ENCODE measurements at regions not wholly inside any gene's neighbourhood (a gene's known extent, or its start where the extent isn't known, plus 50 kb on each side); places are given as distances from the start of the nearest gene placed in this dataset.

DNA sequence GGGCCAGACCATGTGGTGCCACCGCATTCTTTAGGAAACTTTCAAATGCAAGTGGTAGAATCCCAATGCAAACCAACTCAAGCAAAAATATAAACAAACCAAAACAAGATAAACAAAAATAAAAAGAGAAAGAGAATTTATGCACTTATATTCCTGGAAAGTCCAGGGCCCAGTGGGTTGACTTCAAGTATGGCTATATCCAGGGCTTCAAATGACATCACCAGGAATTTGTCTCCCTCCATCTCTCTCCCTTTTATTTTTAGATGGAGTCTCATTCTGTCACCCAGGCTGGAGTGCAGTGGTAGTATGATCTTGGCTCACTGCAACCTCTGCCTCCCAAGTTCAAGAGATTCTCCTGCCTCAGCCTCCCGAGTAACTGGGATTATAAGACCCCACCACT is 56.1 kb upstream of the PNRC1 start:
- no peak overlapping the region for H3K18ac ChIP-seq (ENCODE audit: insufficient read length, low read depth, low read length)
- no peaks in the 10 kb centered on the region for H4K20me1 ChIP-seq (ENCODE audit: control insufficient read depth, insufficient read depth, insufficient read length)
- peaks cover 4% of the 10 kb centered on the region; the same call in 1 of the 2 replicates for H3K4me1 ChIP-seq (ENCODE audit: insufficient read depth, low read length)
- no peaks in the 10 kb centered on the region; a peak in 1 of 5 replicates for H3K9me3 Mint-ChIP-seq
- no peak overlapping the region for H3K9ac ChIP-seq (ENCODE audit: extremely low read depth, insufficient read length, low read length)
- H3K23me2 ChIP-seq (ENCODE audit: insufficient read length, low read depth, low read length, poor library complexity, severe bottlenecking), result no peaks in the 10 kb centered on the region
- no peaks in the 10 kb centered on the region for H3K9me3 ChIP-seq (ENCODE audit: control insufficient read depth, low read depth, low read length)
- no peak overlapping the region for H3K56ac ChIP-seq (ENCODE audit: insufficient read length, low read depth, low read length)
- no peak overlapping the region for H3K27ac ChIP-seq (ENCODE audit: insufficient read length, low read depth, low read length)
- no peaks in the 10 kb centered on the region for H3K36me3 Mint-ChIP-seq (ENCODE audit: insufficient read depth in 1 of 3, low read depth in 3 of 3)
- peaks cover 25 to 30% of the 10 kb centered on the region in 2 experiments for H3K4me1 Mint-ChIP-seq
- no peaks in the 10 kb centered on the region for H3K79me2 ChIP-seq (ENCODE audit: insufficient read depth, low read length)
- no peaks in the 10 kb centered on the region for H3K79me1 ChIP-seq (ENCODE audit: insufficient read depth, low read depth, low read length, poor library complexity, severe bottlenecking)
- no peak overlapping the region for H4K8ac ChIP-seq (replicated peaks; ENCODE audit: insufficient read length, low read depth, low read length)
- H2BK20ac ChIP-seq (ENCODE audit: low read depth, low read length, poor library complexity, severe bottlenecking), result no peak overlapping the region
- H2AFZ ChIP-seq (ENCODE audit: low read length), result no peak overlapping the region
- no peak overlapping the region for H2BK120ac ChIP-seq (ENCODE audit: low read depth, low read length, poor library complexity, severe bottlenecking)
- no peak overlapping the region for H2BK15ac ChIP-seq (ENCODE audit: low read depth, low read length)
- no peaks in the 10 kb centered on the region; the same call in 1 of the 2 replicates for H3K27me3 Mint-ChIP-seq (ENCODE audit: low read depth)
- no peak overlapping the region for H4K91ac ChIP-seq (ENCODE audit: insufficient read length, low read depth, low read length)
- H3T11ph ChIP-seq (ENCODE audit: low read length), result no peak overlapping the region
- no peak overlapping the region for H4K5ac ChIP-seq (ENCODE audit: insufficient read length, low read depth, low read length)
- no peak overlapping the region for H3K14ac ChIP-seq (ENCODE audit: insufficient read depth, low read length)
- no peak for DNase-seq
- no peak overlapping the region for H3K27ac Mint-ChIP-seq
- no peak overlapping the region for H2AK5ac ChIP-seq (ENCODE audit: insufficient read length, low read length)
- no peak overlapping the region for H2BK5ac ChIP-seq (ENCODE audit: insufficient read length, low read length)
- no peak overlapping the region for H2BK12ac ChIP-seq (ENCODE audit: insufficient read length, low read depth, low read length)
- H3K4me2 ChIP-seq (ENCODE audit: insufficient read depth, insufficient read length, low read length), result no peak overlapping the region
- H3K23ac ChIP-seq (ENCODE audit: insufficient read length, low read depth, low read length), result no peak overlapping the region
- no peak overlapping the region for H3K4ac ChIP-seq (ENCODE audit: low read depth, low read length)
- TF ChIP-seq, protein P1, sequence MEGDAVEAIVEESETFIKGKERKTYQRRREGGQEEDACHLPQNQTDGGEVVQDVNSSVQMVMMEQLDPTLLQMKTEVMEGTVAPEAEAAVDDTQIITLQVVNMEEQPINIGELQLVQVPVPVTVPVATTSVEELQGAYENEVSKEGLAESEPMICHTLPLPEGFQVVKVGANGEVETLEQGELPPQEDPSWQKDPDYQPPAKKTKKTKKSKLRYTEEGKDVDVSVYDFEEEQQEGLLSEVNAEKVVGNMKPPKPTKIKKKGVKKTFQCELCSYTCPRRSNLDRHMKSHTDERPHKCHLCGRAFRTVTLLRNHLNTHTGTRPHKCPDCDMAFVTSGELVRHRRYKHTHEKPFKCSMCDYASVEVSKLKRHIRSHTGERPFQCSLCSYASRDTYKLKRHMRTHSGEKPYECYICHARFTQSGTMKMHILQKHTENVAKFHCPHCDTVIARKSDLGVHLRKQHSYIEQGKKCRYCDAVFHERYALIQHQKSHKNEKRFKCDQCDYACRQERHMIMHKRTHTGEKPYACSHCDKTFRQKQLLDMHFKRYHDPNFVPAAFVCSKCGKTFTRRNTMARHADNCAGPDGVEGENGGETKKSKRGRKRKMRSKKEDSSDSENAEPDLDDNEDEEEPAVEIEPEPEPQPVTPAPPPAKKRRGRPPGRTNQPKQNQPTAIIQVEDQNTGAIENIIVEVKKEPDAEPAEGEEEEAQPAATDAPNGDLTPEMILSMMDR (conservative IDR thresholded peaks at IDR 0.05), result no peak
- WGBS (ENCODE audit: extremely low coverage, insufficient read length, low lambda C conversion rate), result no CpG with 5 or more reads among the region's 2 CpGs
- no peak overlapping the region for H3K4me3 Mint-ChIP-seq
- H3K27me3 ChIP-seq (ENCODE audit: insufficient read depth, low read length), result no peaks in the 10 kb centered on the region

Measured in H9 (cell line).